Heart left ventricle (tissue), 16 donors: ENCODE measurements at regions not wholly inside any gene's neighbourhood (a gene's known extent, or its start where the extent isn't known, plus 50 kb on each side); places are given as distances from the start of the nearest gene placed in this dataset.

Experiments used
- ATAC-seq, 4 donors: fragments of 200-7000 bp; cut with Tn5 transposase; one replicate each; pipeline ENCODE4 v1.9.1; 2020 to 2022; ENCODE audit warnings: moderate library complexity in 4 of 4, mild to moderate bottlenecking in 3 of 4, moderate number of reproducible peaks in 1 of 4
- DNase-seq, 5 donors: peaks; one replicate each; pipeline ENCODE4 v3.0.0-alpha.2; 2020
- H3K27ac ChIP-seq, 12 donors: fragments of 200-600 bp; sonication (generic) in 4 of 12; one replicate each; pipeline versions ENCODE4 v1.5.0 to v1.8.0; 2016 to 2022; ENCODE audit warnings: mild to moderate bottlenecking in 2 of 12
- H3K27me3 ChIP-seq, 9 donors: fragments of 200-600 bp; sonication (generic) in 2 of 9; one replicate each; pipeline versions ENCODE4 v1.5.1 to v1.8.0; 2016 to 2022; ENCODE audit warnings: mild to moderate bottlenecking in 3 of 9
- H3K36me3 ChIP-seq, 9 donors: fragments of 200-600 bp; sonication (generic) in 2 of 9; one replicate each; pipeline versions ENCODE4 v1.5.0 to v1.8.0; 2018 to 2022; ENCODE audit warnings: mild to moderate bottlenecking in 2 of 9
- H3K4me1 ChIP-seq, 12 donors: fragments of 200-600 bp; sonication (generic) in 4 of 12; one replicate each; pipeline versions ENCODE4 v1.5.0 to v1.8.0; 2016 to 2022; ENCODE audit warnings: mild to moderate bottlenecking in 3 of 12
- H3K4me3 ChIP-seq, 12 donors: fragments of 200-600 bp; sonication (generic) in 4 of 12; one replicate each; pipeline versions ENCODE4 v1.5.0 to v1.8.0; 2017 to 2022; ENCODE audit warnings: mild to moderate bottlenecking in 9 of 12, moderate library complexity in 4 of 12
- H3K9me3 ChIP-seq, 12 donors: fragments of 200-600 bp; sonication (generic) in 4 of 12; one replicate each; pipeline versions ENCODE4 v1.5.0 to v1.8.0; 2016 to 2022; ENCODE audit warnings: mild to moderate bottlenecking in 1 of 12
- POLR2A ChIP-seq, 2 donors: fragments of 450-650 bp; IDR thresholded peaks; one replicate each; pipeline ENCODE4 v1.6.1; 2017; ENCODE audit warnings: antibody characterized with exemption in 2 of 2, mild to moderate bottlenecking in 2 of 2, moderate library complexity in 2 of 2
- WGBS, 4 donors: extraction: QIAGEN DNeasy Blood & Tissue Kit in 2 of 4; methylation state at CpG; one replicate each; pipeline versions ENCODE4 v1.1.5 to v1.1.7; 2013 to 2018; 5-methylcytosine and 5-hydroxymethylcytosine counted together
- intact Hi-C, 10 donors: fragments of 100-400 bp; cut with DNase I; formaldehyde crosslinking; loops; one replicate each; pipeline versions ENCODE4 v1.11.1 to v1.14.2; 2022
- TF ChIP-seq, protein P1 (sequence below), 12 donors: fragments of 200-600 bp; sonication (generic) in 4 of 12; IDR thresholded peaks; one replicate each; pipeline versions ENCODE4 v1.5.0 to v1.8.0; 2018 to 2022; ENCODE audit warnings: antibody characterized with exemption in 12 of 12, mild to moderate bottlenecking in 5 of 12
- donor health status: ischemic (EF 13 %, LVEDD 7.1; RV severe dilation, severe dysfunction).
- donor health status: healthy with polysubstance abuse.
- donor health status: DM: no; HTN: yes; CAD: no.
- donor health status: DM: no; HTN: no; CAD: no.
- donor health status: ischemic (EF 25% LVEDD 6.9; RV normal size, moderate dysfunction).
- donor health status: ischemic (EF 25% LVEDD 5.7; RV mildly dilated, moderate dysfunction).
- donor health status: healthy.
- donor health status: DM: yes; HTN: yes; CAD: no.
- donor health status: ischemic (EF 35%, LVEDD 5.7; RV mildly dilated, moderate dysfunction).
- donor health status: nonischemic (EF 11% LVEDD 7.7; RV severe dilation, severe dysfunction).
- donor health status: DM: yes; HTN: yes; CAD: no.
- donor health status: PGD.
- donor health status: ischemic (EF 29% LVEDD 5.4; RV normal size, mild dysfunction).
- donor health status: nonischemic (EF 23%, LVEDD 6.1; RV moderate dilation, normal function).

DNA sequence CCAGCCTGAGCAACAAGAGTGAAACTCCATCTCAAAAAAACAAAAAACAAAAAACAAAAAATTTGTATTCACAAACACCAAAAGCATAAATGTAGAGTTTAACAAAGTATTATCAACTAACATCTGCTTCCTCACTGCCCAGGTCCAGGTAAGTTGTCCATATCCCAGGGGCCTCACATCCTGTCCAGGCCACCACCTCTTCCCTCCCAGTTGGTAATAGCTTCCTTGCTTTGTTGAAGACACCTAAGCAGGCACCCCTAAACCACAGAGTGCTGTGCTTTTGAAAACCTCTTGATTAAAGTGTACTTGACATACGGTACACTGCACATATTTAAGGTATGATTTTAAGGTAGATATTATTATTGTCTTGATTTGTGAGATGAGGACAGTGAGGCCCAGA is 299.8 kb downstream of the SHQ1 start:
- no peaks in the 10 kb centered on the region for H3K36me3 ChIP-seq
- intact Hi-C loops: no loop called here
- H3K4me1 ChIP-seq: peaks cover 0 to 17% (median 0%) of the 10 kb centered on the region in 12 donors
- no peak overlapping the region for H3K4me3 ChIP-seq
- TF ChIP-seq, protein P1, sequence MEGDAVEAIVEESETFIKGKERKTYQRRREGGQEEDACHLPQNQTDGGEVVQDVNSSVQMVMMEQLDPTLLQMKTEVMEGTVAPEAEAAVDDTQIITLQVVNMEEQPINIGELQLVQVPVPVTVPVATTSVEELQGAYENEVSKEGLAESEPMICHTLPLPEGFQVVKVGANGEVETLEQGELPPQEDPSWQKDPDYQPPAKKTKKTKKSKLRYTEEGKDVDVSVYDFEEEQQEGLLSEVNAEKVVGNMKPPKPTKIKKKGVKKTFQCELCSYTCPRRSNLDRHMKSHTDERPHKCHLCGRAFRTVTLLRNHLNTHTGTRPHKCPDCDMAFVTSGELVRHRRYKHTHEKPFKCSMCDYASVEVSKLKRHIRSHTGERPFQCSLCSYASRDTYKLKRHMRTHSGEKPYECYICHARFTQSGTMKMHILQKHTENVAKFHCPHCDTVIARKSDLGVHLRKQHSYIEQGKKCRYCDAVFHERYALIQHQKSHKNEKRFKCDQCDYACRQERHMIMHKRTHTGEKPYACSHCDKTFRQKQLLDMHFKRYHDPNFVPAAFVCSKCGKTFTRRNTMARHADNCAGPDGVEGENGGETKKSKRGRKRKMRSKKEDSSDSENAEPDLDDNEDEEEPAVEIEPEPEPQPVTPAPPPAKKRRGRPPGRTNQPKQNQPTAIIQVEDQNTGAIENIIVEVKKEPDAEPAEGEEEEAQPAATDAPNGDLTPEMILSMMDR (IDR thresholded peaks at IDR 0.05): no peak
- no peak for TF ChIP-seq POLR2A (IDR thresholded peaks at IDR 0.05)
- DNase-seq: no peak
- no peak for ATAC-seq
- H3K9me3 ChIP-seq: no peaks in the 10 kb centered on the region
- H3K27me3 ChIP-seq: no peaks in the 10 kb centered on the region
- no peak overlapping the region for H3K27ac ChIP-seq
- WGBS, 4 donors: 0 to 51% (median 0%) methylated on average over 1 of the region's 1 CpG

DNA sequence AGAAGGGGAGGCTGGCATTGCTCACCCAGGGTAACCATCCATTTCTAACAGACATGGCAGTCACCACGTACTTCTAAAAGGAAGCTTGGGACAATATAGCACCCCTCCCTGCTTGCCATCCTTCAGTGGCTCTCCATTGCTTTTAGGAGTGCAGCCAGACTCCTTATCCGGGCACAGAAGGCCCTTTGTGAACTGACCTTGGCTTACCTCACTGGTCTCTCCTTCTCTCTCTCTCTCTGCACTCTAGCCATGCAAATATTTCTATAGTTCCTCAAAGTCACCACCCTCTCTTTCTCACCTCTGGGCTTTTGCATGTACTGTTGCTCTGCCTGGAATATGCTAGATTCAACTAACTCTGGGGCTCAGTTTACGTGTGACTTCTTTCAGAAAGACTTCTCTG is 301.1 kb downstream of the SHQ1 start:
- no peaks in the 10 kb centered on the region for H3K36me3 ChIP-seq
- H3K4me3 ChIP-seq: no peak overlapping the region
- ATAC-seq: no peak
- TF ChIP-seq, protein P1 (IDR thresholded peaks at IDR 0.05): no peak
- TF ChIP-seq POLR2A (IDR thresholded peaks at IDR 0.05): no peak
- intact Hi-C loops: no loop called here
- no peaks in the 10 kb centered on the region for H3K27me3 ChIP-seq
- no peaks in the 10 kb centered on the region for H3K9me3 ChIP-seq
- DNase-seq: no peak
- WGBS, 4 donors: 84 to 93% (median 86%) methylated on average over 3 of the region's 3 CpGs
- H3K4me1 ChIP-seq: peaks cover 0 to 17% (median 0%) of the 10 kb centered on the region in 12 donors
- no peak overlapping the region for H3K27ac ChIP-seq

DNA sequence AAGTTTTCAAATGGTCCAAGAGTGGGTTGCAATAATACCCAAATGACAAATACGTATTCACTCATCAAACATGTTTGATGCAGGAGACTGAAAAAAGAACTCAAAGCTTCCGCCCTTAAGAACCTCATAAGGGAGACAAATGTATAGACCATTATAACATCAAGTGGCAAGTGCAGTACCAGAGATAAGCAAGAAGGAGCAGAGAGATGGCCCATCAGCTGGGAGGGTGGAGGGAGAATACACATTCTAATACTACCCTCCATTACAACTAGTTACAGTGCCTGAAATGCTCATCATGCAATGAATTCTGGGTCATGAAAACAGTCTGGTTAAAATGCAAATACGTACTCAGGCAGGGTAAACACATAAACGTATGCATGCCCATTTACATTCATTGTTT is 304.0 kb downstream of the SHQ1 start:
- intact Hi-C loops: no loop called here
- H3K9me3 ChIP-seq: peaks cover 0 to 4% (median 0%) of the 10 kb centered on the region in 12 donors
- TF ChIP-seq POLR2A (IDR thresholded peaks at IDR 0.05): no peak
- TF ChIP-seq, protein P1 (IDR thresholded peaks at IDR 0.05): no peak
- 74 to 87% (median 84%) methylated on average over 4 of the region's 4 CpGs for WGBS, 4 donors
- H3K4me1 ChIP-seq: peaks cover 0 to 4% (median 0%) of the 10 kb centered on the region in 12 donors
- ATAC-seq: no peak
- no peak overlapping the region for H3K27ac ChIP-seq
- no peak overlapping the region for H3K4me3 ChIP-seq
- no peak for DNase-seq
- H3K36me3 ChIP-seq: no peaks in the 10 kb centered on the region
- H3K27me3 ChIP-seq: no peaks in the 10 kb centered on the region

GRCh38 chr3:72543246-72543645 is 305.0 kb downstream of the SHQ1 start:
- Histone ChIP-seq H3K4me3 (no peak overlapping the region), H3K4me1 (no peaks in the 10 kb centered on the region), H3K9me3 (peaks cover 0 to 4% (median 0%) of the 10 kb centered on the region in 12 donors), H3K27me3 (no peaks in the 10 kb centered on the region), H3K36me3 (no peaks in the 10 kb centered on the region), H3K27ac (no peak overlapping the region)
- 62 to 77% (median 66%) methylated on average over 3 of the region's 3 CpGs for WGBS, 4 donors
- intact Hi-C loops: no loop called here
- ATAC-seq: no peak
- TF ChIP-seq, protein P1 (IDR thresholded peaks at IDR 0.05): no peak
- TF ChIP-seq POLR2A (IDR thresholded peaks at IDR 0.05): no peak
- no peak for DNase-seq
